CD4-positive, alpha-beta memory T cell (primary cell): ENCODE measurements at regions not wholly inside any gene's neighbourhood (a gene's known extent, or its start where the extent isn't known, plus 50 kb on each side); places are given as distances from the start of the nearest gene placed in this dataset.
"Not testable (repeated sequence)": the region's sequence is repeated elsewhere in the genome, so short reads cannot be mapped to it uniquely, and the experiment has no call there.

Source experiments
- CTCF ChIA-PET: fragments of 350-600 bp; sonication (Branson Sonifier 250); formaldehyde crosslinking; loops from one replicate; lab custom pipeline; 2021; ENCODE audit warnings: inconsistent platforms; ENCODE audit not compliant: partially characterized antibody; lab: Charles Lee
- POLR2A ChIA-PET: fragments of 350-600 bp; sonication (Branson Sonifier 250); formaldehyde crosslinking; loops from one replicate; lab custom pipeline; 2021; ENCODE audit not compliant: partially characterized antibody; lab: Charles Lee
- DNase-seq, 5 donors: peaks; one replicate each; pipeline versions ENCODE4 v3.0.0 to v3.0.0-alpha.2; 2020 to 2022; ENCODE audit warnings: mixed read lengths in 1 of 5
- H3K27ac ChIP-seq: one replicate; pipeline ENCODE4 v1.7.0; 2013; ENCODE audit warnings: low read depth, low read length
- H3K27me3 ChIP-seq: 2 replicates; pipeline ENCODE4 v1.7.0; 2013; ENCODE audit warnings: mild to moderate bottlenecking, low read length, moderate library complexity; ENCODE audit not compliant: insufficient read depth
- H3K36me3 ChIP-seq: 2 replicates; pipeline ENCODE4 v1.7.0; 2013; ENCODE audit warnings: mild to moderate bottlenecking, low read length, moderate library complexity; ENCODE audit not compliant: insufficient read depth
- H3K4me1 ChIP-seq: 2 replicates; pipeline ENCODE4 v1.7.0; 2013; ENCODE audit warnings: mild to moderate bottlenecking, low read length, moderate library complexity; ENCODE audit not compliant: insufficient read depth
- H3K4me3 ChIP-seq, 2 donors: one replicate each; pipeline ENCODE4 v1.7.0; 2013; ENCODE audit warnings: low read length in 2 of 2, mild to moderate bottlenecking in 1 of 2
- H3K9me3 ChIP-seq, 2 donors: one replicate each; pipeline ENCODE4 v1.7.0; 2013; ENCODE audit warnings: low read length in 2 of 2, control low read depth in 1 of 2; ENCODE audit not compliant: control insufficient read depth in 1 of 2
- H3K27ac Mint-ChIP-seq, 7 donors: one replicate each; pipeline ENCODE4 v1.8.0; 2020 to 2021; ENCODE audit warnings: mixed read lengths in 7 of 7, mild to moderate bottlenecking in 6 of 7, inconsistent platforms in 3 of 7, moderate library complexity in 3 of 7
- H3K27me3 Mint-ChIP-seq, 2 donors: one replicate each; pipeline ENCODE4 v1.8.0; 2020 to 2021; ENCODE audit warnings: mixed read lengths in 2 of 2
- H3K36me3 Mint-ChIP-seq, 2 donors: one replicate each; pipeline ENCODE4 v1.8.0; 2020 to 2021; ENCODE audit warnings: mixed read lengths in 2 of 2, inconsistent platforms in 1 of 2, mild to moderate bottlenecking in 1 of 2
- H3K4me1 Mint-ChIP-seq, 4 donors: one replicate each; pipeline ENCODE4 v1.8.0; 2020 to 2021; ENCODE audit warnings: mixed read lengths in 4 of 4, mild to moderate bottlenecking in 1 of 4
- H3K4me3 Mint-ChIP-seq, 8 donors: one replicate each; pipeline ENCODE4 v1.8.0; 2020 to 2021; ENCODE audit warnings: mixed read lengths in 8 of 8, mild to moderate bottlenecking in 7 of 8, moderate library complexity in 6 of 8, inconsistent platforms in 3 of 8
- H3K9me3 Mint-ChIP-seq, 8 donors: one replicate each; pipeline ENCODE4 v1.8.0; 2020 to 2021; ENCODE audit warnings: mixed read lengths in 8 of 8, mild to moderate bottlenecking in 5 of 8, inconsistent platforms in 3 of 8, moderate library complexity in 1 of 8
- intact Hi-C: fragments of 100-400 bp; cut with micrococcal nuclease; formaldehyde crosslinking; loops from one replicate; pipeline ENCODE4 v1.15.1; 2023

- H3K9me3 ChIP-seq, H3K4me3 ChIP-seq, H3K4me3 Mint-ChIP-seq, H3K27ac ChIP-seq, H3K36me3 ChIP-seq, H3K27ac Mint-ChIP-seq, H3K4me1 Mint-ChIP-seq, H3K36me3 Mint-ChIP-seq, H3K27me3 Mint-ChIP-seq, H3K4me1 ChIP-seq, intact Hi-C loops, CTCF ChIA-PET, H3K27me3 ChIP-seq, POLR2A ChIA-PET, DNase-seq: not testable (repeated sequence)
- peaks cover 3 to 37% (median 20%) of the 10 kb centered on the region in 8 donors for H3K9me3 Mint-ChIP-seq
Observed at GRCh38 chr9:65449886-65450610, 165.0 kb upstream of the FOXD4L5 start.

GRCh38 chr9:65449423-65449822, 164.4 kb upstream of the FOXD4L5 start:
- peaks cover 3 to 36% (median 20%) of the 10 kb centered on the region in 8 donors for H3K9me3 Mint-ChIP-seq
- DNase-seq = no peak
- no peak overlapping the region for H3K4me3 ChIP-seq
- H3K27ac Mint-ChIP-seq = no peak overlapping the region
- H3K4me1 ChIP-seq = no peaks in the 10 kb centered on the region
- intact Hi-C loops = no loop called here
- H3K9me3 ChIP-seq = no peaks in the 10 kb centered on the region
- H3K4me3 Mint-ChIP-seq = no peak overlapping the region
- H3K4me1 Mint-ChIP-seq = peaks cover 0 to 5% (median 3%) of the 10 kb centered on the region in 4 donors
- H3K27me3 ChIP-seq = no peaks in the 10 kb centered on the region
- no peaks in the 10 kb centered on the region for H3K36me3 ChIP-seq
- H3K27me3 Mint-ChIP-seq = no peaks in the 10 kb centered on the region
- ChIA-PET POLR2A (no interaction called here), CTCF (no interaction called here)
- H3K27ac ChIP-seq = no peak overlapping the region
- peaks cover 0 to 1% of the 10 kb centered on the region in 2 donors for H3K36me3 Mint-ChIP-seq

- POLR2A ChIA-PET, H3K27me3 Mint-ChIP-seq, intact Hi-C loops: not testable (repeated sequence)
Observed at GRCh38 chr9:65447146-65447545, 162.1 kb upstream of the FOXD4L5 start.

GRCh38 chr9:65445991-65446390, 161.0 kb upstream of the FOXD4L5 start:
- H3K4me1 Mint-ChIP-seq, intact Hi-C loops, H3K4me1 ChIP-seq, H3K27me3 ChIP-seq, DNase-seq, POLR2A ChIA-PET, H3K4me3 ChIP-seq, H3K9me3 ChIP-seq, H3K27ac Mint-ChIP-seq, H3K27me3 Mint-ChIP-seq, H3K27ac ChIP-seq, H3K36me3 Mint-ChIP-seq, H3K4me3 Mint-ChIP-seq, H3K36me3 ChIP-seq, CTCF ChIA-PET: not testable (repeated sequence)
- H3K9me3 Mint-ChIP-seq = peaks cover 2 to 35% (median 14%) of the 10 kb centered on the region in 8 donors

More at GRCh38 chr9:65447146-65447545, 162.1 kb upstream of the FOXD4L5 start:
- H3K27ac Mint-ChIP-seq, H3K4me3 Mint-ChIP-seq, CTCF ChIA-PET, DNase-seq, H3K36me3 Mint-ChIP-seq, H3K4me3 ChIP-seq, H3K27ac ChIP-seq, H3K36me3 ChIP-seq, H3K27me3 ChIP-seq, H3K4me1 Mint-ChIP-seq, H3K4me1 ChIP-seq, H3K9me3 ChIP-seq: not testable (repeated sequence)
- peaks cover 2 to 34% (median 18%) of the 10 kb centered on the region in 8 donors for H3K9me3 Mint-ChIP-seq

GRCh38 chr9:65444943-65445342, 159.9 kb upstream of the FOXD4L5 start:
- H3K27me3 Mint-ChIP-seq = no peaks in the 10 kb centered on the region
- no peak overlapping the region for H3K4me3 Mint-ChIP-seq
- H3K9me3 ChIP-seq = no peaks in the 10 kb centered on the region
- intact Hi-C loops = no loop called here
- H3K4me1 Mint-ChIP-seq = peaks cover 0 to 5% (median 4%) of the 10 kb centered on the region in 4 donors
- DNase-seq = no peak
- H3K27me3 ChIP-seq = no peaks in the 10 kb centered on the region
- no peak overlapping the region for H3K4me3 ChIP-seq
- no peak overlapping the region for H3K27ac ChIP-seq
- ChIA-PET CTCF (no interaction called here), POLR2A (no interaction called here)
- peaks cover 2 to 35% (median 14%) of the 10 kb centered on the region in 8 donors for H3K9me3 Mint-ChIP-seq
- H3K36me3 ChIP-seq = no peaks in the 10 kb centered on the region
- H3K36me3 Mint-ChIP-seq = no peaks in the 10 kb centered on the region
- H3K27ac Mint-ChIP-seq = no peak overlapping the region
- H3K4me1 ChIP-seq = no peaks in the 10 kb centered on the region

GRCh38 chr9:65442116-65442515, 157.1 kb upstream of the FOXD4L5 start:
- CTCF ChIA-PET, H3K4me1 Mint-ChIP-seq, H3K27ac ChIP-seq, intact Hi-C loops, DNase-seq, H3K27ac Mint-ChIP-seq, H3K36me3 ChIP-seq, POLR2A ChIA-PET, H3K4me1 ChIP-seq, H3K4me3 Mint-ChIP-seq, H3K27me3 ChIP-seq, H3K4me3 ChIP-seq, H3K27me3 Mint-ChIP-seq, H3K36me3 Mint-ChIP-seq, H3K9me3 ChIP-seq: not testable (repeated sequence)
- H3K9me3 Mint-ChIP-seq = peaks cover 0 to 31% (median 14%) of the 10 kb centered on the region in 8 donors

GRCh38 chr9:65441324-65441920, 156.4 kb upstream of the FOXD4L5 start:
- H3K4me3 ChIP-seq, intact Hi-C loops, H3K4me1 ChIP-seq, CTCF ChIA-PET, H3K27me3 ChIP-seq, DNase-seq, H3K27me3 Mint-ChIP-seq, H3K9me3 ChIP-seq, H3K4me3 Mint-ChIP-seq, H3K36me3 ChIP-seq, H3K36me3 Mint-ChIP-seq, H3K27ac Mint-ChIP-seq, H3K4me1 Mint-ChIP-seq, POLR2A ChIA-PET, H3K27ac ChIP-seq: not testable (repeated sequence)
- H3K9me3 Mint-ChIP-seq = peaks cover 0 to 35% (median 17%) of the 10 kb centered on the region in 8 donors
